ENCODE measurements at regions not wholly inside any gene's neighbourhood (a gene's known extent, or its start where the extent isn't known, plus 50 kb on each side); places are given as distances from the start of the nearest gene placed in this dataset.
A peak's percentile ranks its signal among the peaks of the same experiment; 100 is the strongest.

GRCh38 chr5:123813264-123813663, 301.3 kb downstream of the CSNK1G3 start:
- no peaks in the 10 kb centered on the region for H3K36me3 ChIP-seq
- peaks cover 0 to 4% (median 0%) of the 10 kb centered on the region in 4 donors for H3K4me1 ChIP-seq
- no peak for DNase-seq
- no peaks in the 10 kb centered on the region for H3K27me3 ChIP-seq
- 39% methylated on average over 3 of the region's 3 CpGs for WGBS (ENCODE audit: insufficient coverage, low coverage, low lambda C conversion rate, missing lambda C conversion rate)
- TF ChIP-seq, protein P1, sequence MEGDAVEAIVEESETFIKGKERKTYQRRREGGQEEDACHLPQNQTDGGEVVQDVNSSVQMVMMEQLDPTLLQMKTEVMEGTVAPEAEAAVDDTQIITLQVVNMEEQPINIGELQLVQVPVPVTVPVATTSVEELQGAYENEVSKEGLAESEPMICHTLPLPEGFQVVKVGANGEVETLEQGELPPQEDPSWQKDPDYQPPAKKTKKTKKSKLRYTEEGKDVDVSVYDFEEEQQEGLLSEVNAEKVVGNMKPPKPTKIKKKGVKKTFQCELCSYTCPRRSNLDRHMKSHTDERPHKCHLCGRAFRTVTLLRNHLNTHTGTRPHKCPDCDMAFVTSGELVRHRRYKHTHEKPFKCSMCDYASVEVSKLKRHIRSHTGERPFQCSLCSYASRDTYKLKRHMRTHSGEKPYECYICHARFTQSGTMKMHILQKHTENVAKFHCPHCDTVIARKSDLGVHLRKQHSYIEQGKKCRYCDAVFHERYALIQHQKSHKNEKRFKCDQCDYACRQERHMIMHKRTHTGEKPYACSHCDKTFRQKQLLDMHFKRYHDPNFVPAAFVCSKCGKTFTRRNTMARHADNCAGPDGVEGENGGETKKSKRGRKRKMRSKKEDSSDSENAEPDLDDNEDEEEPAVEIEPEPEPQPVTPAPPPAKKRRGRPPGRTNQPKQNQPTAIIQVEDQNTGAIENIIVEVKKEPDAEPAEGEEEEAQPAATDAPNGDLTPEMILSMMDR (IDR thresholded peaks at IDR 0.05), result no peak
- TF ChIP-seq POLR2A (IDR thresholded peaks at IDR 0.05), result no peak
- H3K4me3 ChIP-seq, result no peak overlapping the region
- intact Hi-C loops (cut with DNase I), result no loop called here
- ATAC-seq, result no peak
- H3K27ac ChIP-seq, result no peak overlapping the region
- H3K9me3 ChIP-seq, result no peaks in the 10 kb centered on the region

- TF ChIP-seq POLR2A (IDR thresholded peaks at IDR 0.05), result no peak
- TF ChIP-seq, protein P1 (IDR thresholded peaks at IDR 0.05), result no peak
- no peaks in the 10 kb centered on the region for H3K9me3 ChIP-seq
- no peak for DNase-seq
Measured at GRCh38 chr5:123811831-123812230, 299.9 kb downstream of the CSNK1G3 start.

GRCh38 chr5:123810746-123811340, 298.9 kb downstream of the CSNK1G3 start:
- Histone ChIP-seq H3K27ac (no peak overlapping the region), H3K9me3 (no peaks in the 10 kb centered on the region), H3K4me3 (no peak overlapping the region), H3K27me3 (no peaks in the 10 kb centered on the region), H3K4me1 (peaks cover 0 to 4% (median 0%) of the 10 kb centered on the region in 4 donors), H3K36me3 (no peaks in the 10 kb centered on the region)
- no peak for TF ChIP-seq POLR2A (IDR thresholded peaks at IDR 0.05)
- ATAC-seq, result no peak
- DNase-seq, result no peak
- intact Hi-C loops (cut with DNase I), result no loop called here
- WGBS (ENCODE audit: insufficient coverage, low coverage, low lambda C conversion rate, missing lambda C conversion rate), result 62% methylated on average over 8 of the region's 8 CpGs

More at GRCh38 chr5:123811831-123812230, 299.9 kb downstream of the CSNK1G3 start:
- no peak for ATAC-seq
- 84% methylated on average over 2 of the region's 2 CpGs for WGBS (ENCODE audit: insufficient coverage, low coverage, low lambda C conversion rate, missing lambda C conversion rate)
- H3K36me3 ChIP-seq, result no peaks in the 10 kb centered on the region
- no peaks in the 10 kb centered on the region for H3K27me3 ChIP-seq
- peaks cover 0 to 4% (median 0%) of the 10 kb centered on the region in 4 donors for H3K4me1 ChIP-seq
- H3K4me3 ChIP-seq, result no peak overlapping the region
- intact Hi-C loops (cut with DNase I), result no loop called here
- H3K27ac ChIP-seq, result no peak overlapping the region

GRCh38 chr5:123810253-123810652, 298.3 kb downstream of the CSNK1G3 start:
- intact Hi-C loops (cut with DNase I), result no loop called here
- ATAC-seq (peak; percentile 16 to 55 (median 37)), DNase-seq (no peak)
- Histone ChIP-seq H3K27me3 (no peaks in the 10 kb centered on the region), H3K4me3 (no peak overlapping the region), H3K4me1 (peaks cover 0 to 4% (median 0%) of the 10 kb centered on the region in 4 donors), H3K9me3 (no peaks in the 10 kb centered on the region), H3K36me3 (no peaks in the 10 kb centered on the region), H3K27ac (no peak overlapping the region)
- WGBS (ENCODE audit: insufficient coverage, low coverage, low lambda C conversion rate, missing lambda C conversion rate), result 19% methylated on average over 3 of the region's 4 CpGs
- TF ChIP-seq, protein P1 (IDR thresholded peaks at IDR 0.05), result no peak
- no peak for TF ChIP-seq POLR2A (IDR thresholded peaks at IDR 0.05)

GRCh38 chr5:123809594-123810221, 297.7 kb downstream of the CSNK1G3 start:
- intact Hi-C loops (cut with DNase I), result no loop called here
- WGBS (ENCODE audit: insufficient coverage, low coverage, low lambda C conversion rate, missing lambda C conversion rate), result 48% methylated on average over 7 of the region's 7 CpGs
- TF ChIP-seq POLR2A (IDR thresholded peaks at IDR 0.05), result no peak
- TF ChIP-seq, protein P1 (IDR thresholded peaks at IDR 0.05), result no peak
- Histone ChIP-seq H3K4me3 (no peak overlapping the region), H3K4me1 (peaks cover 0 to 4% (median 0%) of the 10 kb centered on the region in 4 donors), H3K9me3 (no peaks in the 10 kb centered on the region), H3K36me3 (no peaks in the 10 kb centered on the region), H3K27ac (no peak overlapping the region), H3K27me3 (no peaks in the 10 kb centered on the region)
- DNase-seq (no peak), ATAC-seq (peak in 1 of 4 donors; percentile 11)

Measured in right lobe of liver (tissue), 6 donors.